Stimulated activated CD8-positive, alpha-beta memory T cell treated with anti-CD3 and anti-CD28 coated beads, Interleukin-15, amount 100 ng/mL, for 24 hours (primary cell): ENCODE measurements at regions not wholly inside any gene's neighbourhood (a gene's known extent, or its start where the extent isn't known, plus 50 kb on each side); places are given as distances from the start of the nearest gene placed in this dataset.
"Not testable (repeated sequence)": the region's sequence is repeated elsewhere in the genome, so short reads cannot be mapped to it uniquely, and the experiment has no call there.

Experiments used
- DNase-seq: peaks from one replicate; pipeline ENCODE4 v3.0.0-alpha.2; 2020; ENCODE audit warnings: low read depth

- no peak for DNase-seq
These were observed 98.2 kb upstream of the TRIB2 start for GRCh38 chr2:12618576-12618975.

- DNase-seq = no peak
These were observed 96.8 kb upstream of the TRIB2 start for GRCh38 chr2:12619975-12620374.

GRCh38 chr2:12620759-12621158 is 96.0 kb upstream of the TRIB2 start:
- DNase-seq = no peak

GRCh38 chr2:12623051-12623450 is 93.7 kb upstream of the TRIB2 start:
- DNase-seq = no peak

GRCh38 chr2:12624384-12624783 is 92.4 kb upstream of the TRIB2 start:
- DNase-seq = no peak

GRCh38 chr2:12624905-12625598 is 91.7 kb upstream of the TRIB2 start:
- DNase-seq = no peak

GRCh38 chr2:12628541-12628940 is 88.2 kb upstream of the TRIB2 start:
- not testable (repeated sequence) for DNase-seq

- no peak for DNase-seq
These were observed 79.7 kb upstream of the TRIB2 start for GRCh38 chr2:12636837-12637581.

GRCh38 chr2:12637754-12638153 is 79.0 kb upstream of the TRIB2 start:
- no peak for DNase-seq

- no peak for DNase-seq
These were observed 75.3 kb upstream of the TRIB2 start for GRCh38 chr2:12641441-12641840.

- DNase-seq = no peak
These were observed 74.4 kb upstream of the TRIB2 start for GRCh38 chr2:12642332-12642731.

- DNase-seq = no peak
These were observed 73.9 kb upstream of the TRIB2 start for GRCh38 chr2:12642859-12643258.

GRCh38 chr2:12649602-12650400 is 66.9 kb upstream of the TRIB2 start:
- no peak for DNase-seq

- no peak for DNase-seq
These were observed 65.1 kb upstream of the TRIB2 start for GRCh38 chr2:12651641-12652040.

GRCh38 chr2:12652723-12653122 is 64.0 kb upstream of the TRIB2 start:
- no peak for DNase-seq

- no peak for DNase-seq
These were observed 59.2 kb upstream of the TRIB2 start for GRCh38 chr2:12657560-12657959.

GRCh38 chr2:12658310-12658945 is 58.3 kb upstream of the TRIB2 start:
- DNase-seq = no peak

GRCh38 chr2:12661489-12661888 is 55.2 kb upstream of the TRIB2 start:
- no peak for DNase-seq

GRCh38 chr2:12663306-12664037 is 53.3 kb upstream of the TRIB2 start:
- no peak for DNase-seq

GRCh38 chr2:12665334-12665733 is 51.4 kb upstream of the TRIB2 start:
- DNase-seq = no peak

GRCh38 chr2:12666445-12666844 is 50.3 kb upstream of the TRIB2 start:
- no peak for DNase-seq
